ENCODE measurements at regions not wholly inside any gene's neighbourhood (a gene's known extent, or its start where the extent isn't known, plus 50 kb on each side); places are given as distances from the start of the nearest gene placed in this dataset.

GRCh38 chr7:149552799-149553198 is 55.2 kb upstream of the ZNF746 start:
- H3K4me3 ChIP-seq (replicated peaks; ENCODE audit: low read depth, low read length), result no peak overlapping the region
- TF ChIP-seq, protein P1, sequence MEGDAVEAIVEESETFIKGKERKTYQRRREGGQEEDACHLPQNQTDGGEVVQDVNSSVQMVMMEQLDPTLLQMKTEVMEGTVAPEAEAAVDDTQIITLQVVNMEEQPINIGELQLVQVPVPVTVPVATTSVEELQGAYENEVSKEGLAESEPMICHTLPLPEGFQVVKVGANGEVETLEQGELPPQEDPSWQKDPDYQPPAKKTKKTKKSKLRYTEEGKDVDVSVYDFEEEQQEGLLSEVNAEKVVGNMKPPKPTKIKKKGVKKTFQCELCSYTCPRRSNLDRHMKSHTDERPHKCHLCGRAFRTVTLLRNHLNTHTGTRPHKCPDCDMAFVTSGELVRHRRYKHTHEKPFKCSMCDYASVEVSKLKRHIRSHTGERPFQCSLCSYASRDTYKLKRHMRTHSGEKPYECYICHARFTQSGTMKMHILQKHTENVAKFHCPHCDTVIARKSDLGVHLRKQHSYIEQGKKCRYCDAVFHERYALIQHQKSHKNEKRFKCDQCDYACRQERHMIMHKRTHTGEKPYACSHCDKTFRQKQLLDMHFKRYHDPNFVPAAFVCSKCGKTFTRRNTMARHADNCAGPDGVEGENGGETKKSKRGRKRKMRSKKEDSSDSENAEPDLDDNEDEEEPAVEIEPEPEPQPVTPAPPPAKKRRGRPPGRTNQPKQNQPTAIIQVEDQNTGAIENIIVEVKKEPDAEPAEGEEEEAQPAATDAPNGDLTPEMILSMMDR (IDR thresholded peaks at IDR 0.05; ENCODE audit: low read depth, low read length, missing control alignments), result no peak
- no peak for DNase-seq (ENCODE audit: extremely low read depth, low read depth)

Measured in HFF-Myc (cell line).